HG03442 (cell line): ENCODE measurements at regions not wholly inside any gene's neighbourhood (a gene's known extent, or its start where the extent isn't known, plus 50 kb on each side); places are given as distances from the start of the nearest gene placed in this dataset.
"Not testable (repeated sequence)": the region's sequence is repeated elsewhere in the genome, so short reads cannot be mapped to it uniquely, and the experiment has no call there.

Experiments used
- ATAC-seq: cut with Tn5 transposase; IDR thresholded peaks from one replicate; pipeline ENCODE4 v1.9.1; 2021; ENCODE audit warnings: mild to moderate bottlenecking, moderate library complexity; ENCODE audit not compliant: unreplicated experiment

DNA sequence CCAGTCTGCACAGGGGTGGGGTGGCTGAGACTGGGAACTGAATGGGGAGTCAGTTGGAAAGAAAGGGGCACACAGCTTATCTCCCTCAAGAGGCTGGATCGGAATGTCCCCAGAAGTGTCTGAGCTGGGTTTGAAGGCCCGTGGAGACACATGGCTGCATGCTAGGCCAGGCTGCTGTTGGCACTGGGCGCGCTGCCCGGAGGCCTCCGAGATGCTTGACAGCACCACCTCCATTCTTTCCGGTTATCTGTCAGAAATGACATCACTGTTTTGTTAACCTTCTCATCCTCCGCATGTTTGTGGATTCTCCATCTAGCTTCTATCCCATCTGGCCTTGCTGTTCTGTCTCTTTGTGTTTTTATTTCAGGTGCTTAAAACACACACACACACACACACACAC lies 85.5 kb downstream of the APIP start:
- no peak for ATAC-seq

DNA sequence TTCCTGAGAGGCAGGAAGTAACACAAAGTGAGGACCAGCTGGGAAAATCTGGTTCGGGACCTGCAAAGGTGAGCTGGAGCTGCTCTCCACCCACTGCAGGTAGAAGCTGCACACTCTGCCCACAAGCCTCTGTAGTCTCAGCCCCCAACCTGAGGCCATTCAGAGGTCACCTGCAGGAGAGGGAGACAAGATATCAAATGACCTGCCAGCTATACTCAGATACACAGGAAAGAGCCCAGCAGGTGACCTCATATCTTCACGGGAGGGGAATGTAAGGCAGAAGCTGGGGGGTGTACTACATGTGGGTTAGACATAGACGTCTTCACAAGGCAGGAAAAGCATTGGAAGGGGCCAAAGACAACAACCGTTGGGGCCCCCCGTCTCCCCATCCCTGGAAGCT lies 86.1 kb downstream of the APIP start:
- no peak for ATAC-seq

DNA sequence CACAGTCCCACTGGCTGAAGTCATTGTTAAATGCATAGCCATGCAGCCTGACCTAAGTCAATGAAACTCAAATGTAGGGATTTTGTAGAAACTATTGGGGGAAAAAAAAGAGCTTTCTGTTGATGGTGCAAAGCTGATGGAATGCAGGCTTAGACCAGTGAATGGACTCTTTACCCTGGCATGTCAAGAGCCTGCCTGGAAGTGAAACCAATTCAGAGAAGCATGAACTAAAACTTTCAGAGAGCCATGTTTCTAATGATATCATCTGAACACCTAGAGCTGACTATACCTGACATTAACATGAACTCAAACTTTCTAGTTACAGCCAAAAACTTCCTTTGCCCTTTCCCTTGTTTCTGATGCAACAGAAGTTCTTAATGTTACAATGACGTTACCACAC lies 89.0 kb downstream of the APIP start:
- peak; percentile 65 for ATAC-seq

DNA sequence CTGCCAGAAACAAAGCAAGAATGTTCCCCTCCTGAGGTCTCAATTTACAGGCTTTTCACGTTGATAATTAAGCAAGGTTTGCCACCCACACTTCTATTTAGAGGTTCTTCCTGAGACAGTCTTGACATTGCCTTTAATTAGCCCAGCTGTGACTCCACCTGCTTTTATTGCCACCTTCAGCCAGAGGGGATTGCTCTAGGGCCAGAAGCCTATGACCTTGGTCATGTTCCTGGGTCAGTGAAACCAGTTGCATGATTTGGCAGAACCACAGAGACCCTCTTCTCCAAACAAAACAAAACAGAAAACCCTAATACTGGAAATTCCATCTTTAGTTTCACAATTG lies 89.8 kb downstream of the APIP start:
- ATAC-seq = no peak

DNA sequence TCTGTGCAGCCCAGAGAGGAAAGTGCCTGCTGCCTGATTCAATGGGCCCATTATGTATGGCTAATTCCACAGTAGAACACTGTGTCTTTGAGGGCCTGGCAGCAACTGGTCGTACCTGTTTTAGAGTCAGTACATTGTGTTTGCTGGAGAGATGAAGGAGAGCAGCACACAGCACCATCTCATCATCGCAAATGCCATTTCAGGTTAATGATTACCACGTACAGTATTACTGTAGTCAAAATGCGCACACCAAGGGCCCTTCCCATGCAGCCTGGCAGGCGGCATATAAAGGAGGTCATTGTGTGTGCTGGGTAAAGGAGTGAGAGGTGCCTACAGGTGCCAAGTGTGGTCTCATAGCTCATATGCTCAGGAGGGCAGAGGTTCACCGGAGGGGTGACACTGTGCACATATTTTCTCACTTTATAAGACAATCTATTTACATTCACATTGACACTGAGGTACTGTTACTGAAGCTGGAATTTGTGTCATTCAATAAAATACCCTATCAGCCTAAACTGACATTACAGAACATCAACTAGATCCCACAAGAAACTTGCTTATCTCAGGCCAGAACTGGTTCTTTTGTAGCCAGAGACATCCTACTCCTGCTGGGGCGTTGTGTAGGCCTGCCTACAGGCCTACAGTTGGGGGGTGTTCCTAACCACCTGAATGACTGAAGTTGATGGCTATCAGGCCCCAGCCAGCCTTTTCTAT lies 90.4 kb downstream of the APIP start:
- no peak for ATAC-seq

DNA sequence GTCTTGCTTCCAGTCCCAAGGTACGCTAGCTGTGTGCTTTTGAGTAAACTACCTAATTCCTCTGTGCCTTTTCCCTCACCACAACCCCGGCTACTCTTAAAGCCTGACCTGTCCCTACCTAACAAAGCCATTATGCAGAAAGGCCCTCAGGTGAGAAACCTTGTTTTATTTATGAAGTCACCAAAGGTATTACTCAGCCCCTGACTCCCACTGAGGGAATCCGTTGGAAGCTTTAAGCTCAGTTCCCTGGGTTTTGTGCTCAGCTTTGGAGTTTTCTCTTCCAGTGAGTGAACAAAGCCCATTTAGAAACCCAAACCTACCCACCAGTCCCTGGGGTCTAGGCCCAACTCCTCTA lies 90.9 kb downstream of the APIP start:
- no peak for ATAC-seq

- ATAC-seq = no peak
Observed at GRCh38 chr11:34824425-34824824, 91.8 kb downstream of the APIP start.

DNA sequence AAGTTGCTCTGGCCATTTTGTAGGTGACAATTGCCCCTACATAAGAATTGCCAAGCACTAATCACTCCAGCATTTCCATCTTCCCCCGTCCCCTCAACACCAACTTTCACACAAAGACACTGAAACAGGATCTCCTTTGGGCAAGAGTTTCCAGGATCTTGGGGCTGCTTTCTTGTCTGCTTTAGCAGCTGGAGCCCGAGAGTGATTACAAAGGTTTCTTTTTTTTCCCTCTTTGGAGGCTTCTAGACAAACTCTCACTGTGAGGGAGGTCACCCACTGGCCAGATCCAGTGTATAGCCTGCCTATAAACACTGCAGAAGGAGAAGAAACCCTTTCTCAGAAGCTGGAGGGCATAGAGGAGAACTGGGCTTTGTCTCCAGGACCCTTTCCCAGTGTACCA lies 92.5 kb downstream of the APIP start:
- no peak for ATAC-seq

GRCh38 chr11:34823197-34823596 lies 93.0 kb downstream of the APIP start:
- no peak for ATAC-seq

DNA sequence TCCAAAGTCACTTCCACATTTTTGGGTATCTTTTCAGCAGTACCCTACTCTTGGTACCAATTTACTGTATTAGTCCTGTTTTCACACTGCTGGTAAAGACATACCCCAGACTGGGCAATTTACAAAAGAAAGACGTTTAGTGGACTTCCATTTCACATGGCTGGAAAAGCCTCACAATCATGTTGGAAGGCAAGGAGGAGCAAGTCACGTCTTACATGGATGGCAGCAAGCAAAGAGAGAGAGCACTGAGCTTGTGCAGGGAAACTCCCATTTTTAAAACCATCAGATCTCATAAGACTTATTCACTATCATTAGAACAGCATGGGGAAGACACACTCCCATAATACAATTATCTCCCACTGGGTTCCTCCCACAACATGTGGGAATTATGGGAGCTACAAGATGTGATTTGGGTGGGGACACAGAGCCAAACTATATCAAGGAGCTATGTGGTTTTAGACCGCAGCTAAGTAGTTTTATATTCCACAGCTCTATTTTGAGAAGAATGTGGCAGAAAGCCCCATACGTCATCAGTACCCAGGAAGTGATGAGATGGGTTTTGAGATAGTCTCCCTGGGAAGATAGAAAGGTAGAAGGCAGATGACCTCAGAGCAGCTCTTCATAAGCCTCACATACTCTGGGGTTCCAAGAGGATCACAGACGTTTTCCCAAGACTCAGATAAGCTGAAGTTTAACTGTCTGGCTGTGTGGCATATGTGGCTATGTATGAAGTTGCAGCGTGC lies 96.3 kb downstream of the APIP start:
- ATAC-seq = no peak

GRCh38 chr11:34817812-34818211 lies 98.4 kb downstream of the APIP start:
- not testable (repeated sequence) for ATAC-seq

- ATAC-seq = no peak
Observed at GRCh38 chr11:34816698-34817213, 99.4 kb downstream of the APIP start.

GRCh38 chr11:34812905-34813576 lies 103.1 kb downstream of the APIP start:
- ATAC-seq = no peak

DNA sequence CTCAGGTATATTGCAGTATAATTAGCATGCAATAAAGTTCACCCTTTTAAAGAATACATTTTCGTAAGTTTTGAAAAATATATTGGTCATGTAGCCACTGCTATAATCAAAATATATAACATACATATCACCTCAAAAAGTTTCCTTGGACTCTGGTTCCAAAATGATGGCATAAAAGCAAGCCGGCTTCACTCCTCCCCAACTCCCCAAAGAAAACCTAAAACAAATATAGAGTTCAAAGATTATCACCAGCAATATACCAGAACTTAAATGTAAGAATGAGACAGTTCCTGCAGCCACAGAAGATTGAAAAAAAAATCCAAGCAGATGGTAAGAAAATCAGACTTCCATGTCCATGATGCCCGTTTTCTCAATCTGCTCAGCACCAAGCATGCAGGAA lies 104.3 kb downstream of the APIP start:
- ATAC-seq = no peak

- ATAC-seq = no peak
Observed at GRCh38 chr11:34810107-34810562, 106.0 kb downstream of the APIP start.

DNA sequence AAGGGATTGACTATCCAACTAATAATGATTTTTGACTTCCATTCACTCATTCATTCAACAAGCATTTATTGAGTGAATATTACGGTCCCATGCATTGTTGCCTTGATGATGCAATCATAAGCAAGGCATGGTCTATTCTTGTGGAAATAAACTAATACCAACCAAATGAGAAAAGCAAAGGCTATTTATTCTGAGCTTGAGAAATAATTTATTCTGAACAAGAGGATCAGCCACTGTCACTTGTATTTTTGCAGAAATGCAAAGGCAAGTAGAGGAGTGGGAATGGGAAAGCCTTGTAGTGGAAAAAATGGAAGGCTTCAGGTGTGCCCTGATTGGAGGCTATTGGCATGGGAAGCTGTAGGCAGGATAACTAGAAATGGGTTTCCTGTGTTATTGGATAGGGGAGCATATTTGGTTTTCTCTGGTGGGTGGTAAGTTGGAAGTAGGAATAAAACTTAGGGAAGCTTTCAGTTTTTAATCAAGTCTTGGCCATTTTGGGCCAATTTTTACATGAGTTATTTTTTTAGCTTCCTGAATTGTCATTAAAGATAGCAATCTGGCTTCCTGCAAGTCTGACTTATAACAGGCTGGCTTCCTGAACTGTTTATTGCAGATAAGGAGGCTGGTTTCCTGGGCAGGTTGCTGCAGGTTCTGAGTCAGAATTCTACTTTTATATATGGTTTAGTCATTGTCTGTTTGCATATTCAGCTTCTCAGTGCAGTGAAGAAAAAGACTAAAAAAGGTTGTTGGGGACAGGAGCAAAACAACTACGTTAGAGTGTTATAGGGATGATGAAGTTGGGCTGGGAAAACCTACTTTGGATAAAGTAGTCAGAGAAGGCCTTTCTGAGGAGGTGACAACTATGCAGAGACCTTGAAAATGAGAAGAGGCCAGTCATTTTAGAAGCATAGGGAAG lies 106.7 kb downstream of the APIP start:
- ATAC-seq = no peak

DNA sequence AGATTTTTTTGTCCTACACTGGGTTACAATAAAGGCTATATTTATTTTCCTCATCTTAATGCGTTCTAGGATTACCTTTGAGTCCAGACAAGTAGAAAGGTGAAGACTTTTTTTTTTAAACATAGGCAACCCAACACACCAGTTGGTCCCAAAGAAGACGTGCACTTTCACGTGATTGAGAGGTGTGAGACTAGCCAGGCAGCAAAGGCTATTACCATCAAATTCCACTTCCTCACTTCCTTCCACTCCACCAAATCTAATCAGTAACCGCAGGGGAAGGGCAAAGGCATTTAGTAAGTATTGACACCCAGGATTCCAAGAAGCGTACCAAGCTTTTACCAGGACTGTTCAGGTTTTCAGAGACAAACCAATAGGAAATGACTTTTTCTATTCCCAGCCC lies 109.3 kb downstream of the APIP start:
- ATAC-seq = no peak

GRCh38 chr11:34805937-34806336 lies 110.2 kb downstream of the APIP start:
- ATAC-seq = no peak

DNA sequence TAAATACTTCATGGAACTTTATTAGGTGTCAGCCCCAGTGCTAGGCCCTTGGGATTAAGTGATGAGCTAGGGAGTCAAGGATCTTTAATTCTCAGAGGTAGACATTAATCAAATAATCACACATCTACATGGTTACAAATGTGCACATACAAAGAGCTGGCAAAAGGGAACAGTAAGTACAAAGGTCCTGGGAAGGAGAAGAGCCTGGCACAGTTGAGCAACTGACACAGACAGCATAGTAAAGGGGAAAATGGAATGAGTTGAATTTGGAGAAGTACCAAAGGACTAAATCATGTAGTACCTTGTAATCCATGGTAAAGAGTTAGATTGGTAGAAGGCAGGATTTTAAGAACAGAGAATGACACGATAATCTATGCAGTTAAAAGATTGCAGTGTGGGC lies 116.3 kb downstream of the APIP start:
- ATAC-seq = no peak

GRCh38 chr11:34798985-34799384 lies 117.2 kb downstream of the APIP start:
- no peak for ATAC-seq

- ATAC-seq = not testable (repeated sequence)
Observed at GRCh38 chr11:34797497-34797896, 118.7 kb downstream of the APIP start.
